Trophoblast cell (in vitro differentiated cells and primary cell): ENCODE measurements at regions not wholly inside any gene's neighbourhood (a gene's known extent, or its start where the extent isn't known, plus 50 kb on each side); places are given as distances from the start of the nearest gene placed in this dataset.

Experiments
- DNase-seq, 2 donors: peaks; one replicate each; pipeline ENCODE4 v3.0.0-alpha.2; 2016
- H2AFZ ChIP-seq: 2 replicates; pipeline ENCODE4 v1.6.1; 2013; ENCODE audit warnings: low read length, moderate library complexity, mild to moderate bottlenecking; ENCODE audit not compliant: insufficient read depth, poor library complexity
- H2AK5ac ChIP-seq: 2 replicates; pipeline ENCODE4 v1.6.1; 2013; ENCODE audit warnings: mild to moderate bottlenecking, low read length
- H2BK120ac ChIP-seq: 2 replicates; pipeline ENCODE4 v1.6.1; 2013; ENCODE audit warnings: low read length, mild to moderate bottlenecking, moderate library complexity; ENCODE audit not compliant: insufficient read depth, poor library complexity
- H2BK12ac ChIP-seq: 2 replicates; pipeline ENCODE4 v1.6.1; 2013; ENCODE audit warnings: mild to moderate bottlenecking, low read length, moderate library complexity
- H2BK5ac ChIP-seq: 2 replicates; pipeline ENCODE4 v1.6.1; 2013; ENCODE audit warnings: low read length, low read depth, moderate library complexity, mild to moderate bottlenecking; ENCODE audit not compliant: poor library complexity
- H3K14ac ChIP-seq: 2 replicates; pipeline ENCODE4 v1.6.1; 2013; ENCODE audit warnings: mild to moderate bottlenecking, low read length
- H3K18ac ChIP-seq: 2 replicates; pipeline ENCODE4 v1.6.1; 2013; ENCODE audit warnings: mild to moderate bottlenecking, low read length
- H3K23ac ChIP-seq: 2 replicates; pipeline ENCODE4 v1.6.1; 2013; ENCODE audit warnings: low read length
- H3K27ac ChIP-seq: 2 replicates; pipeline ENCODE4 v1.5.1; 2013; ENCODE audit warnings: low read depth, mild to moderate bottlenecking, inconsistent platforms, low read length, moderate library complexity
- H3K27me3 ChIP-seq: 2 replicates; pipeline ENCODE4 v1.6.1; 2013; ENCODE audit warnings: inconsistent platforms, mild to moderate bottlenecking, low read length, moderate library complexity; ENCODE audit not compliant: insufficient read depth
- H3K36me3 ChIP-seq, 2 experiments: 1 replicate in 1 of 2; 2 replicates in 1 of 2; pipeline ENCODE4 v1.6.1; 2013; ENCODE audit warnings: low read length in 2 of 2, mild to moderate bottlenecking in 2 of 2, moderate library complexity in 1 of 2; ENCODE audit not compliant: insufficient read depth in 2 of 2, control insufficient read depth in 1 of 2
- H3K4ac ChIP-seq: 2 replicates; pipeline ENCODE4 v1.6.1; 2013; ENCODE audit warnings: low read depth, mild to moderate bottlenecking, low read length, moderate library complexity
- H3K4me1 ChIP-seq, 2 experiments: 1 replicate in 1 of 2; 2 replicates in 1 of 2; pipeline ENCODE4 v1.6.1; 2013; ENCODE audit warnings: low read length in 2 of 2, mild to moderate bottlenecking in 2 of 2, moderate library complexity in 1 of 2; ENCODE audit not compliant: insufficient read depth in 2 of 2, control insufficient read depth in 1 of 2
- H3K4me2 ChIP-seq: 2 replicates; pipeline ENCODE4 v1.6.1; 2013; ENCODE audit warnings: inconsistent platforms, mild to moderate bottlenecking, low read length, moderate library complexity
- H3K4me3 ChIP-seq: 2 replicates; pipeline ENCODE4 v1.5.1; 2013; ENCODE audit warnings: mild to moderate bottlenecking, low read depth, low read length, inconsistent platforms
- H3K79me1 ChIP-seq: one replicate; pipeline ENCODE4 v1.6.1; 2013; ENCODE audit warnings: low read length
- H3K79me2 ChIP-seq: 2 replicates; pipeline ENCODE4 v1.6.1; 2013; ENCODE audit warnings: low read length, mild to moderate bottlenecking; ENCODE audit not compliant: control insufficient read depth, insufficient read depth, poor library complexity
- H3K9ac ChIP-seq: 2 replicates; pipeline ENCODE4 v1.6.1; 2013; ENCODE audit warnings: mild to moderate bottlenecking, low read length
- H3K9me3 ChIP-seq: 2 replicates; pipeline ENCODE4 v1.6.1; 2013; ENCODE audit warnings: low read depth, mild to moderate bottlenecking, control low read depth, inconsistent platforms, low read length; ENCODE audit not compliant: insufficient read depth
- H4K12ac ChIP-seq: 2 replicates; pipeline ENCODE4 v1.6.1; 2013; ENCODE audit warnings: low read depth, mild to moderate bottlenecking, low read length, moderate library complexity
- H4K8ac ChIP-seq: 2 replicates; pipeline ENCODE4 v1.6.1; 2013; ENCODE audit warnings: low read depth, mild to moderate bottlenecking, low read length, moderate library complexity
- H4K91ac ChIP-seq: one replicate; pipeline ENCODE4 v1.6.1; 2013; ENCODE audit warnings: low read depth, mild to moderate bottlenecking, low read length, moderate library complexity
- WGBS: extraction: QIAGEN DNeasy Blood & Tissue Kit; methylation state at CpG from one replicate; pipeline ENCODE4 v1.1.7; 2013; ENCODE audit warnings: missing lambda C conversion rate; ENCODE audit not compliant: insufficient read length, insufficient coverage; ENCODE audit errors: extremely low coverage; 5-methylcytosine and 5-hydroxymethylcytosine counted together

- no peaks in the 10 kb centered on the region for H3K79me1 ChIP-seq
- no peak overlapping the region for H2BK120ac ChIP-seq
- no peak overlapping the region for H2AK5ac ChIP-seq
- H3K23ac ChIP-seq, result no peak overlapping the region
- no CpG with 5 or more reads among the region's 1 CpG for WGBS
- H3K4me2 ChIP-seq, result no peak overlapping the region
- H2BK12ac ChIP-seq, result no peak overlapping the region
- H3K4ac ChIP-seq, result no peak overlapping the region
- no peaks in the 10 kb centered on the region for H3K4me1 ChIP-seq
- H4K8ac ChIP-seq, result no peak overlapping the region
- no peak overlapping the region for H4K91ac ChIP-seq
- no peak overlapping the region for H2BK5ac ChIP-seq
- DNase-seq, result no peak
- no peaks in the 10 kb centered on the region for H3K79me2 ChIP-seq
- no peak overlapping the region for H3K4me3 ChIP-seq
- no peak overlapping the region for H2AFZ ChIP-seq
- H3K9me3 ChIP-seq, result no peaks in the 10 kb centered on the region
- H3K9ac ChIP-seq, result no peak overlapping the region
- H3K27me3 ChIP-seq, result no peaks in the 10 kb centered on the region
- no peak overlapping the region for H4K12ac ChIP-seq
- no peak overlapping the region for H3K18ac ChIP-seq
- H3K27ac ChIP-seq, result no peak overlapping the region
- no peaks in the 10 kb centered on the region for H3K36me3 ChIP-seq
- no peak overlapping the region for H3K14ac ChIP-seq
Observed at GRCh38 chr1:219310181-219310728, 136.6 kb downstream of the LYPLAL1 start.

GRCh38 chr1:219308367-219308766, 134.7 kb downstream of the LYPLAL1 start:
- H3K4ac ChIP-seq, result no peak overlapping the region
- H2AFZ ChIP-seq, result no peak overlapping the region
- no peaks in the 10 kb centered on the region for H3K9me3 ChIP-seq
- H2BK12ac ChIP-seq, result no peak overlapping the region
- H4K8ac ChIP-seq, result no peak overlapping the region
- H4K12ac ChIP-seq, result no peak overlapping the region
- H2BK5ac ChIP-seq, result no peak overlapping the region
- H3K4me2 ChIP-seq, result no peak overlapping the region
- no peak for DNase-seq
- no peak overlapping the region for H3K4me3 ChIP-seq
- H3K27ac ChIP-seq, result no peak overlapping the region
- no peaks in the 10 kb centered on the region for H3K36me3 ChIP-seq
- no peak overlapping the region for H3K18ac ChIP-seq
- H3K79me2 ChIP-seq, result no peaks in the 10 kb centered on the region
- H3K4me1 ChIP-seq, result no peaks in the 10 kb centered on the region
- H3K23ac ChIP-seq, result no peak overlapping the region
- no peaks in the 10 kb centered on the region for H3K27me3 ChIP-seq
- H2BK120ac ChIP-seq, result no peak overlapping the region
- WGBS, result no CpG with 5 or more reads among the region's 4 CpGs
- H2AK5ac ChIP-seq, result no peak overlapping the region
- no peak overlapping the region for H3K9ac ChIP-seq
- H3K14ac ChIP-seq, result no peak overlapping the region
- H3K79me1 ChIP-seq, result no peaks in the 10 kb centered on the region
- H4K91ac ChIP-seq, result no peak overlapping the region

- no peak overlapping the region for H3K4me3 ChIP-seq
- H4K12ac ChIP-seq, result no peak overlapping the region
- no peak overlapping the region for H3K4me2 ChIP-seq
- no peak overlapping the region for H4K8ac ChIP-seq
- H3K79me2 ChIP-seq, result no peaks in the 10 kb centered on the region
- no peaks in the 10 kb centered on the region for H3K79me1 ChIP-seq
- no peak overlapping the region for H3K18ac ChIP-seq
- H3K4ac ChIP-seq, result no peak overlapping the region
- H3K14ac ChIP-seq, result no peak overlapping the region
- H3K9me3 ChIP-seq, result no peaks in the 10 kb centered on the region
- no peak overlapping the region for H3K9ac ChIP-seq
- peak; percentile 5 to 73 for DNase-seq
- no peaks in the 10 kb centered on the region for H3K36me3 ChIP-seq
- no peaks in the 10 kb centered on the region for H3K4me1 ChIP-seq
- no peaks in the 10 kb centered on the region for H3K27me3 ChIP-seq
- no peak overlapping the region for H2AFZ ChIP-seq
- H2BK12ac ChIP-seq, result no peak overlapping the region
- no peak overlapping the region for H2AK5ac ChIP-seq
- no peak overlapping the region for H3K27ac ChIP-seq
- H4K91ac ChIP-seq, result no peak overlapping the region
- WGBS, result no CpG with 5 or more reads among the region's 9 CpGs
- H2BK5ac ChIP-seq, result no peak overlapping the region
- H3K23ac ChIP-seq, result no peak overlapping the region
- H2BK120ac ChIP-seq, result no peak overlapping the region
Observed at GRCh38 chr1:219304227-219305226, 130.8 kb downstream of the LYPLAL1 start.

GRCh38 chr1:219302697-219303096, 129.0 kb downstream of the LYPLAL1 start:
- H3K4ac ChIP-seq, result no peak overlapping the region
- no peak overlapping the region for H2AK5ac ChIP-seq
- H3K4me1 ChIP-seq, result no peaks in the 10 kb centered on the region
- H2BK5ac ChIP-seq, result no peak overlapping the region
- no peak overlapping the region for H3K27ac ChIP-seq
- H3K79me2 ChIP-seq, result no peaks in the 10 kb centered on the region
- no peaks in the 10 kb centered on the region for H3K36me3 ChIP-seq
- no peaks in the 10 kb centered on the region for H3K9me3 ChIP-seq
- H2BK12ac ChIP-seq, result no peak overlapping the region
- no peaks in the 10 kb centered on the region for H3K79me1 ChIP-seq
- H3K14ac ChIP-seq, result no peak overlapping the region
- no peak for DNase-seq
- no peak overlapping the region for H4K91ac ChIP-seq
- no CpG with 5 or more reads among the region's 1 CpG for WGBS
- no peaks in the 10 kb centered on the region for H3K27me3 ChIP-seq
- no peak overlapping the region for H2AFZ ChIP-seq
- H3K23ac ChIP-seq, result no peak overlapping the region
- no peak overlapping the region for H2BK120ac ChIP-seq
- H3K4me2 ChIP-seq, result no peak overlapping the region
- H4K12ac ChIP-seq, result no peak overlapping the region
- H3K9ac ChIP-seq, result no peak overlapping the region
- no peak overlapping the region for H4K8ac ChIP-seq
- no peak overlapping the region for H3K18ac ChIP-seq
- no peak overlapping the region for H3K4me3 ChIP-seq
